ENCODE measurements at regions not wholly inside any gene's neighbourhood (a gene's known extent, or its start where the extent isn't known, plus 50 kb on each side); places are given as distances from the start of the nearest gene placed in this dataset.

- ChIA-PET CTCF (no interaction called here), POLR2A (no interaction called here)
- Histone ChIP-seq H3K9me3 (no peaks in the 10 kb centered on the region), H3K4me1 (no peaks in the 10 kb centered on the region), H3K4me3 (ENCODE audit: low read depth, low read length) (no peak overlapping the region), H3K36me3 (ENCODE audit: control insufficient read depth, insufficient read depth, low read length) (no peaks in the 10 kb centered on the region), H3K27me3 (replicated peaks; ENCODE audit: control insufficient read depth, insufficient read depth, low read length) (no peaks in the 10 kb centered on the region; the same call in 1 of the 2 replicates)
- no peaks in the 10 kb centered on the region for H3K9me3 Mint-ChIP-seq (ENCODE audit: unreplicated experiment)
- BruUV-seq (replicated peaks): no TSS peak
- H3K27me3 Mint-ChIP-seq (ENCODE audit: insufficient read depth, unreplicated experiment): peaks cover 23% of the 10 kb centered on the region
- H3K27ac Mint-ChIP-seq (ENCODE audit: unreplicated experiment): no peak overlapping the region
- H3K36me3 Mint-ChIP-seq (ENCODE audit: insufficient read depth, unreplicated experiment): no peaks in the 10 kb centered on the region
- no peaks in the 10 kb centered on the region for H3K4me1 Mint-ChIP-seq (ENCODE audit: low read depth, unreplicated experiment)
- intact Hi-C loops (cut with micrococcal nuclease; ENCODE audit: unreplicated experiment): no loop called here
- H3K4me3 Mint-ChIP-seq (ENCODE audit: unreplicated experiment): no peak overlapping the region
- DNase-seq: no peak
- TF ChIP-seq, protein P1, sequence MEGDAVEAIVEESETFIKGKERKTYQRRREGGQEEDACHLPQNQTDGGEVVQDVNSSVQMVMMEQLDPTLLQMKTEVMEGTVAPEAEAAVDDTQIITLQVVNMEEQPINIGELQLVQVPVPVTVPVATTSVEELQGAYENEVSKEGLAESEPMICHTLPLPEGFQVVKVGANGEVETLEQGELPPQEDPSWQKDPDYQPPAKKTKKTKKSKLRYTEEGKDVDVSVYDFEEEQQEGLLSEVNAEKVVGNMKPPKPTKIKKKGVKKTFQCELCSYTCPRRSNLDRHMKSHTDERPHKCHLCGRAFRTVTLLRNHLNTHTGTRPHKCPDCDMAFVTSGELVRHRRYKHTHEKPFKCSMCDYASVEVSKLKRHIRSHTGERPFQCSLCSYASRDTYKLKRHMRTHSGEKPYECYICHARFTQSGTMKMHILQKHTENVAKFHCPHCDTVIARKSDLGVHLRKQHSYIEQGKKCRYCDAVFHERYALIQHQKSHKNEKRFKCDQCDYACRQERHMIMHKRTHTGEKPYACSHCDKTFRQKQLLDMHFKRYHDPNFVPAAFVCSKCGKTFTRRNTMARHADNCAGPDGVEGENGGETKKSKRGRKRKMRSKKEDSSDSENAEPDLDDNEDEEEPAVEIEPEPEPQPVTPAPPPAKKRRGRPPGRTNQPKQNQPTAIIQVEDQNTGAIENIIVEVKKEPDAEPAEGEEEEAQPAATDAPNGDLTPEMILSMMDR (IDR thresholded peaks at IDR 0.05; ENCODE audit: insufficient read depth in 1 of 2, low read depth in 1 of 2, low read length in 1 of 2, severe bottlenecking in 1 of 2, unreplicated experiment in 1 of 2): no peak
Observed at GRCh38 chr6:90868656-90869055, 281.8 kb upstream of the MAP3K7 start.

DNA sequence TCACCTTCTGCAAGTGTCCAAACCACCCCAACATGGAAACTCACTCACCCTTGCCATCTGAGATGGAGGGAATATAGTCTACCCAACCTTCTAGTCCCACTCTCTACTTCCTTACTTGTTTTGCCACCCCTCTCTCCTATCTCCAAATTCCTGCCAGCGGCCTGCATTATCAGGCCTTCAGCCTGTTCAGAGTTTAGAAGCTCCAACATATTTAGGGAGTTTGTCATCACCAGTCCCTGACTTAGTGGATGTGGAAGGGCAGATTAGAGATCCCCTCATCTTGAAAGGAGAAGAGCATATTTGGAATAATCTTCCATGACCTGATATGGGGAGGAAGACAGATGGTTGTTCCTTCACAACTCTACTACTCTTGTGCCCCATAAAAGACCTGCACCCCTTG, 281.4 kb upstream of the MAP3K7 start:
- Histone ChIP-seq H3K4me1 (no peaks in the 10 kb centered on the region), H3K27me3 (replicated peaks; ENCODE audit: control insufficient read depth, insufficient read depth, low read length) (no peaks in the 10 kb centered on the region; the same call in 1 of the 2 replicates), H3K4me3 (ENCODE audit: low read depth, low read length) (no peak overlapping the region), H3K9me3 (no peaks in the 10 kb centered on the region), H3K36me3 (ENCODE audit: control insufficient read depth, insufficient read depth, low read length) (no peaks in the 10 kb centered on the region)
- H3K36me3 Mint-ChIP-seq (ENCODE audit: insufficient read depth, unreplicated experiment): no peaks in the 10 kb centered on the region
- peaks cover 19% of the 10 kb centered on the region for H3K27me3 Mint-ChIP-seq (ENCODE audit: insufficient read depth, unreplicated experiment)
- no TSS peak for BruUV-seq (replicated peaks)
- no peaks in the 10 kb centered on the region for H3K9me3 Mint-ChIP-seq (ENCODE audit: unreplicated experiment)
- no peak overlapping the region for H3K27ac Mint-ChIP-seq (ENCODE audit: unreplicated experiment)
- CTCF ChIA-PET: no interaction called here
- H3K4me3 Mint-ChIP-seq (ENCODE audit: unreplicated experiment): no peak overlapping the region
- TF ChIP-seq, protein P1 (IDR thresholded peaks at IDR 0.05; ENCODE audit: insufficient read depth in 1 of 2, low read depth in 1 of 2, low read length in 1 of 2, severe bottlenecking in 1 of 2, unreplicated experiment in 1 of 2): no peak
- POLR2A ChIA-PET: no interaction called here
- no peaks in the 10 kb centered on the region for H3K4me1 Mint-ChIP-seq (ENCODE audit: low read depth, unreplicated experiment)
- no peak for DNase-seq
- intact Hi-C loops (cut with micrococcal nuclease; ENCODE audit: unreplicated experiment): no loop called here

- POLR2A ChIA-PET: no interaction called here
- H3K4me3 Mint-ChIP-seq (ENCODE audit: unreplicated experiment): no peak overlapping the region
Observed at GRCh38 chr6:90865513-90865912, 278.6 kb upstream of the MAP3K7 start.

More at GRCh38 chr6:90865513-90865912, 278.6 kb upstream of the MAP3K7 start:
- H3K27ac Mint-ChIP-seq (ENCODE audit: unreplicated experiment): no peak overlapping the region
- Histone ChIP-seq H3K4me3 (ENCODE audit: low read depth, low read length) (no peak overlapping the region), H3K27me3 (replicated peaks; ENCODE audit: control insufficient read depth, insufficient read depth, low read length) (no peaks in the 10 kb centered on the region), H3K9me3 (no peaks in the 10 kb centered on the region), H3K4me1 (no peaks in the 10 kb centered on the region), H3K36me3 (ENCODE audit: control insufficient read depth, insufficient read depth, low read length) (no peaks in the 10 kb centered on the region)
- H3K27me3 Mint-ChIP-seq (ENCODE audit: insufficient read depth, unreplicated experiment): peaks cover 5% of the 10 kb centered on the region
- no peaks in the 10 kb centered on the region for H3K9me3 Mint-ChIP-seq (ENCODE audit: unreplicated experiment)
- no TSS peak for BruUV-seq (replicated peaks)
- intact Hi-C loops (cut with micrococcal nuclease; ENCODE audit: unreplicated experiment): no loop called here
- TF ChIP-seq, protein P1 (IDR thresholded peaks at IDR 0.05; ENCODE audit: insufficient read depth in 1 of 2, low read depth in 1 of 2, low read length in 1 of 2, severe bottlenecking in 1 of 2, unreplicated experiment in 1 of 2): no peak
- no peaks in the 10 kb centered on the region for H3K36me3 Mint-ChIP-seq (ENCODE audit: insufficient read depth, unreplicated experiment)
- CTCF ChIA-PET: no interaction called here
- DNase-seq: no peak
- no peaks in the 10 kb centered on the region for H3K4me1 Mint-ChIP-seq (ENCODE audit: low read depth, unreplicated experiment)

Data from Caco-2 (cell line).